Caco-2 (cell line): ENCODE measurements at regions not wholly inside any gene's neighbourhood (a gene's known extent, or its start where the extent isn't known, plus 50 kb on each side); places are given as distances from the start of the nearest gene placed in this dataset.

Experiments
- BruUV-seq: library from RNA; stranded (reverse); fragments of 400-500 nt; replicated peaks from 2 replicates; lab custom pipeline; 2021; lab: Mats Ljungman, UMichigan
- CTCF ChIA-PET: fragments of 300-600 bp; sonication (Branson Sonifier 250); formaldehyde crosslinking; loops from one replicate; lab custom pipeline; 2022; ENCODE audit warnings: antibody characterized with exemption; lab: Charles Lee
- POLR2A ChIA-PET: fragments of 300-600 bp; sonication (Branson Sonifier 250); formaldehyde crosslinking; loops from one replicate; lab custom pipeline; 2022; ENCODE audit warnings: antibody characterized with exemption; lab: Charles Lee
- DNase-seq, 2 experiments: peaks; one replicate each; pipeline versions ENCODE4 v3.0.0 to v3.0.0-alpha.2; 2020 to 2022
- H3K27me3 ChIP-seq: replicated peaks from 2 replicates; pipeline ENCODE4 v1.6.0; 2011; ENCODE audit warnings: low read length; ENCODE audit not compliant: control insufficient read depth, insufficient read depth
- H3K36me3 ChIP-seq: 2 replicates; pipeline ENCODE4 v1.5.1; 2011; ENCODE audit warnings: low read length; ENCODE audit not compliant: control insufficient read depth, insufficient read depth
- H3K4me1 ChIP-seq: fragments of 250-450 bp; sonication (Bioruptor Pico); 2 replicates; pipeline ENCODE4 v1.5.1; 2020; ENCODE audit warnings: mild to moderate bottlenecking
- H3K4me3 ChIP-seq: 2 replicates; pipeline ENCODE4 v1.5.1; 2011; ENCODE audit warnings: low read depth, mild to moderate bottlenecking, control low read depth, low read length
- H3K9me3 ChIP-seq: fragments of 250-450 bp; sonication (Bioruptor Pico); 2 replicates; pipeline ENCODE4 v1.5.1; 2020; ENCODE audit warnings: mild to moderate bottlenecking, moderate library complexity
- H3K27ac Mint-ChIP-seq: one replicate; pipeline ENCODE4 v1.8.0; 2022; ENCODE audit warnings: mixed read lengths; ENCODE audit not compliant: unreplicated experiment
- H3K27me3 Mint-ChIP-seq: one replicate; pipeline ENCODE4 v1.8.0; 2022; ENCODE audit warnings: mixed read lengths; ENCODE audit not compliant: insufficient read depth, unreplicated experiment
- H3K36me3 Mint-ChIP-seq: one replicate; pipeline ENCODE4 v1.8.0; 2022; ENCODE audit warnings: mild to moderate bottlenecking, mixed read lengths; ENCODE audit not compliant: insufficient read depth, unreplicated experiment
- H3K4me1 Mint-ChIP-seq: one replicate; pipeline ENCODE4 v1.8.0; 2022; ENCODE audit warnings: low read depth, mixed read lengths; ENCODE audit not compliant: unreplicated experiment
- H3K4me3 Mint-ChIP-seq: one replicate; pipeline ENCODE4 v1.8.0; 2022; ENCODE audit warnings: mild to moderate bottlenecking, moderate library complexity, mixed read lengths; ENCODE audit not compliant: unreplicated experiment
- H3K9me3 Mint-ChIP-seq: one replicate; pipeline ENCODE4 v1.8.0; 2022; ENCODE audit warnings: mixed read lengths; ENCODE audit not compliant: unreplicated experiment
- intact Hi-C: fragments of 100-400 bp; cut with micrococcal nuclease; formaldehyde crosslinking; loops from one replicate; pipeline ENCODE4 v1.10.0; 2022; ENCODE audit not compliant: unreplicated experiment
- TF ChIP-seq, protein P1 (sequence below), 2 experiments: fragments of 200-600 bp in 1 of 2; IDR thresholded peaks; 1 replicate in 1 of 2; 2 replicates in 1 of 2; pipeline versions ENCODE4 v1.5.1 to v1.8.0; 2011 to 2022; ENCODE audit warnings: antibody characterized with exemption in 1 of 2, control low read depth in 1 of 2, inconsistent platforms in 1 of 2, low read depth in 1 of 2, low read length in 1 of 2, mild to moderate bottlenecking in 1 of 2, moderate library complexity in 1 of 2; ENCODE audit not compliant: insufficient read depth in 1 of 2, severe bottlenecking in 1 of 2, unreplicated experiment in 1 of 2

GRCh38 chr13:106362707-106363106 is 172.8 kb downstream of the EFNB2 start:
- POLR2A ChIA-PET: no interaction called here
- 0 out of 2 replicates have a peak, but pooled peaks cover 4% of the 10 kb centered on the region for H3K4me1 ChIP-seq
- H3K27me3 Mint-ChIP-seq: no peaks in the 10 kb centered on the region
- TF ChIP-seq, protein P1, sequence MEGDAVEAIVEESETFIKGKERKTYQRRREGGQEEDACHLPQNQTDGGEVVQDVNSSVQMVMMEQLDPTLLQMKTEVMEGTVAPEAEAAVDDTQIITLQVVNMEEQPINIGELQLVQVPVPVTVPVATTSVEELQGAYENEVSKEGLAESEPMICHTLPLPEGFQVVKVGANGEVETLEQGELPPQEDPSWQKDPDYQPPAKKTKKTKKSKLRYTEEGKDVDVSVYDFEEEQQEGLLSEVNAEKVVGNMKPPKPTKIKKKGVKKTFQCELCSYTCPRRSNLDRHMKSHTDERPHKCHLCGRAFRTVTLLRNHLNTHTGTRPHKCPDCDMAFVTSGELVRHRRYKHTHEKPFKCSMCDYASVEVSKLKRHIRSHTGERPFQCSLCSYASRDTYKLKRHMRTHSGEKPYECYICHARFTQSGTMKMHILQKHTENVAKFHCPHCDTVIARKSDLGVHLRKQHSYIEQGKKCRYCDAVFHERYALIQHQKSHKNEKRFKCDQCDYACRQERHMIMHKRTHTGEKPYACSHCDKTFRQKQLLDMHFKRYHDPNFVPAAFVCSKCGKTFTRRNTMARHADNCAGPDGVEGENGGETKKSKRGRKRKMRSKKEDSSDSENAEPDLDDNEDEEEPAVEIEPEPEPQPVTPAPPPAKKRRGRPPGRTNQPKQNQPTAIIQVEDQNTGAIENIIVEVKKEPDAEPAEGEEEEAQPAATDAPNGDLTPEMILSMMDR (IDR thresholded peaks at IDR 0.05; ENCODE audit: insufficient read depth in 1 of 2, low read depth in 1 of 2, low read length in 1 of 2, severe bottlenecking in 1 of 2, unreplicated experiment in 1 of 2): no peak
- no peak overlapping the region for H3K4me3 Mint-ChIP-seq
- H3K9me3 ChIP-seq: 0 out of 2 replicates have a peak, but pooled peaks cover 3% of the 10 kb centered on the region
- no peaks in the 10 kb centered on the region for H3K36me3 ChIP-seq
- H3K36me3 Mint-ChIP-seq: no peaks in the 10 kb centered on the region
- BruUV-seq: no TSS peak
- CTCF ChIA-PET: no interaction called here
- no peaks in the 10 kb centered on the region for H3K4me1 Mint-ChIP-seq
- no peak overlapping the region for H3K27ac Mint-ChIP-seq
- DNase-seq: no peak
- intact Hi-C loops: no loop called here
- no peak overlapping the region for H3K4me3 ChIP-seq
- peaks cover 10% of the 10 kb centered on the region for H3K9me3 Mint-ChIP-seq
- no peaks in the 10 kb centered on the region for H3K27me3 ChIP-seq

GRCh38 chr13:106361621-106362020 is 173.8 kb downstream of the EFNB2 start:
- no TSS peak for BruUV-seq
- H3K27ac Mint-ChIP-seq: no peak overlapping the region
- H3K9me3 Mint-ChIP-seq: peaks cover 10% of the 10 kb centered on the region
- no peak overlapping the region for H3K4me3 Mint-ChIP-seq
- no peaks in the 10 kb centered on the region for H3K4me1 Mint-ChIP-seq
- H3K4me3 ChIP-seq: no peak overlapping the region
- POLR2A ChIA-PET: interaction anchor here (0.7 kb wide), 1 partner anchor 20 kb away, joined by 4 read pairs; no protein-coding TSS in a partner anchor
- no peaks in the 10 kb centered on the region for H3K9me3 ChIP-seq
- H3K36me3 ChIP-seq: no peaks in the 10 kb centered on the region
- H3K27me3 Mint-ChIP-seq: no peaks in the 10 kb centered on the region
- H3K27me3 ChIP-seq: no peaks in the 10 kb centered on the region
- H3K4me1 ChIP-seq: no peaks in the 10 kb centered on the region
- no peaks in the 10 kb centered on the region for H3K36me3 Mint-ChIP-seq
- intact Hi-C loops: no loop called here
- CTCF ChIA-PET: no interaction called here
- TF ChIP-seq, protein P1 (IDR thresholded peaks at IDR 0.05; ENCODE audit: insufficient read depth in 1 of 2, low read depth in 1 of 2, low read length in 1 of 2, severe bottlenecking in 1 of 2, unreplicated experiment in 1 of 2): no peak
- no peak for DNase-seq

- intact Hi-C loops: no loop called here
- ChIA-PET POLR2A (no interaction called here), CTCF (no interaction called here)
- no peaks in the 10 kb centered on the region for H3K9me3 Mint-ChIP-seq
- Histone ChIP-seq H3K36me3 (no peaks in the 10 kb centered on the region), H3K4me1 (no peaks in the 10 kb centered on the region), H3K4me3 (no peak overlapping the region), H3K27me3 (no peaks in the 10 kb centered on the region), H3K9me3 (no peaks in the 10 kb centered on the region)
- no peaks in the 10 kb centered on the region for H3K27me3 Mint-ChIP-seq
- no peak for DNase-seq
- BruUV-seq: no TSS peak
- H3K36me3 Mint-ChIP-seq: no peaks in the 10 kb centered on the region
- TF ChIP-seq, protein P1 (IDR thresholded peaks at IDR 0.05; ENCODE audit: insufficient read depth in 1 of 2, low read depth in 1 of 2, low read length in 1 of 2, severe bottlenecking in 1 of 2, unreplicated experiment in 1 of 2): no peak
- H3K4me1 Mint-ChIP-seq: no peaks in the 10 kb centered on the region
- H3K27ac Mint-ChIP-seq: no peak overlapping the region
- H3K4me3 Mint-ChIP-seq: no peak overlapping the region
These were observed 178.3 kb downstream of the EFNB2 start for GRCh38 chr13:106357198-106357597.
